Colonic mucosa (tissue), 4 donors: ENCODE measurements at regions not wholly inside any gene's neighbourhood (a gene's known extent, or its start where the extent isn't known, plus 50 kb on each side); places are given as distances from the start of the nearest gene placed in this dataset.

Source experiments
- DNase-seq: peaks from one replicate; pipeline ENCODE4 v3.0.0-alpha.2; 2020
- H3K27ac ChIP-seq: fragments of 200-600 bp; one replicate; pipeline ENCODE4 v1.8.0; 2021
- H3K27me3 ChIP-seq: fragments of 200-600 bp; one replicate; pipeline ENCODE4 v1.8.0; 2021
- H3K36me3 ChIP-seq: fragments of 200-600 bp; one replicate; pipeline ENCODE4 v1.8.0; 2021
- H3K4me1 ChIP-seq: fragments of 200-600 bp; one replicate; pipeline ENCODE4 v1.8.0; 2021; ENCODE audit warnings: mild to moderate bottlenecking
- H3K4me3 ChIP-seq: fragments of 200-600 bp; one replicate; pipeline ENCODE4 v1.8.0; 2021
- H3K9ac ChIP-seq, 2 donors: one replicate each; pipeline ENCODE4 v1.7.0; 2013; ENCODE audit warnings: control low read depth in 2 of 2, low read depth in 2 of 2, low read length in 2 of 2
- H3K9me3 ChIP-seq: fragments of 200-600 bp; one replicate; pipeline ENCODE4 v1.8.0; 2021
- intact Hi-C: fragments of 100-400 bp; cut with DNase I; formaldehyde crosslinking; loops from one replicate; pipeline ENCODE4 v1.14.1; 2022
- TF ChIP-seq, protein P1 (sequence below): fragments of 200-600 bp; IDR thresholded peaks from one replicate; pipeline ENCODE4 v1.8.0; 2022; ENCODE audit warnings: antibody characterized with exemption, mild to moderate bottlenecking
- donor health status: healthy.
- donor health status: DM: no; HTN: no; CAD: no.
- donor health status: DM: no; HTN: no; CAD: no.

DNA sequence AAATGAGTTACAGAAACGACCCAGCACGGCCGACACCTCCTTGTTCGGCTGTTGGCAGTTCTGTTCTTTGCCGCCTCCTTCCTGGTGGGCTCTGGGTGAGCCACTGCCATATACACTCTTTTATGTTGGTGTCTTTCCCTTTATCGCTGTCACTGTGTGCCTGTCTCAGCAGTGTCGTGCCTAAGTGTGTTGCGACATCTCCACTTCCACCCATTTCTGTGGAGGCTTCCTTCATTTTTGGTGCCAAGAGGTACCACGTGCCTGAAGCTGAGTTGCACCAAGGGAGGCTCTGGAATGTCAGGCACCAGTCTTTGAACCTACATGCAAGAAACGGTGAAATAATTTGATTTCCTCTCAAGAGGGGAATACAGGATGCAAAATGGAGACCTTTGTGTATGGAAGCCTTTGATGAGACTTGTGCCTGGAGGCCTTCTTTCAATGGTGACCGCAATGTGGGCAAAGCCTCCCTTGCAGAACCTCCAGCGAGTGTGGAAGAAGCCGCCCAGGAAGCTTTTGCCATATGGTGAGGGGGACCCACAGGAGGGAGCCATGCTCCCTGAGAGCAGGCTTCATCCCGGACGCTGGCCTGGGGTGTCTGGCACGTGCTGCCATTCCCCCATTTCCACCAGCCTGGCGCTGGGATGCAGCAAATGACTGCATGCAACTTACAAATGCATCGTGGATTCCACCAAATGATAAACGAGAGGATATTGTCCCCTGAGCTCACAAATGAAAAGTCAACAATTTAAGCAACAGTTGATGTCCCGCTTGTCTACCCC, 136.2 kb downstream of the TEX29 start:
- Histone ChIP-seq H3K4me1 (no peaks in the 10 kb centered on the region), H3K36me3 (no peaks in the 10 kb centered on the region), H3K4me3 (no peak overlapping the region), H3K27me3 (no peaks in the 10 kb centered on the region), H3K9ac (no peak overlapping the region), H3K27ac (no peak overlapping the region), H3K9me3 (no peaks in the 10 kb centered on the region)
- intact Hi-C loops, result no loop called here
- no peak for DNase-seq
- TF ChIP-seq, protein P1, sequence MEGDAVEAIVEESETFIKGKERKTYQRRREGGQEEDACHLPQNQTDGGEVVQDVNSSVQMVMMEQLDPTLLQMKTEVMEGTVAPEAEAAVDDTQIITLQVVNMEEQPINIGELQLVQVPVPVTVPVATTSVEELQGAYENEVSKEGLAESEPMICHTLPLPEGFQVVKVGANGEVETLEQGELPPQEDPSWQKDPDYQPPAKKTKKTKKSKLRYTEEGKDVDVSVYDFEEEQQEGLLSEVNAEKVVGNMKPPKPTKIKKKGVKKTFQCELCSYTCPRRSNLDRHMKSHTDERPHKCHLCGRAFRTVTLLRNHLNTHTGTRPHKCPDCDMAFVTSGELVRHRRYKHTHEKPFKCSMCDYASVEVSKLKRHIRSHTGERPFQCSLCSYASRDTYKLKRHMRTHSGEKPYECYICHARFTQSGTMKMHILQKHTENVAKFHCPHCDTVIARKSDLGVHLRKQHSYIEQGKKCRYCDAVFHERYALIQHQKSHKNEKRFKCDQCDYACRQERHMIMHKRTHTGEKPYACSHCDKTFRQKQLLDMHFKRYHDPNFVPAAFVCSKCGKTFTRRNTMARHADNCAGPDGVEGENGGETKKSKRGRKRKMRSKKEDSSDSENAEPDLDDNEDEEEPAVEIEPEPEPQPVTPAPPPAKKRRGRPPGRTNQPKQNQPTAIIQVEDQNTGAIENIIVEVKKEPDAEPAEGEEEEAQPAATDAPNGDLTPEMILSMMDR, result no peak

DNA sequence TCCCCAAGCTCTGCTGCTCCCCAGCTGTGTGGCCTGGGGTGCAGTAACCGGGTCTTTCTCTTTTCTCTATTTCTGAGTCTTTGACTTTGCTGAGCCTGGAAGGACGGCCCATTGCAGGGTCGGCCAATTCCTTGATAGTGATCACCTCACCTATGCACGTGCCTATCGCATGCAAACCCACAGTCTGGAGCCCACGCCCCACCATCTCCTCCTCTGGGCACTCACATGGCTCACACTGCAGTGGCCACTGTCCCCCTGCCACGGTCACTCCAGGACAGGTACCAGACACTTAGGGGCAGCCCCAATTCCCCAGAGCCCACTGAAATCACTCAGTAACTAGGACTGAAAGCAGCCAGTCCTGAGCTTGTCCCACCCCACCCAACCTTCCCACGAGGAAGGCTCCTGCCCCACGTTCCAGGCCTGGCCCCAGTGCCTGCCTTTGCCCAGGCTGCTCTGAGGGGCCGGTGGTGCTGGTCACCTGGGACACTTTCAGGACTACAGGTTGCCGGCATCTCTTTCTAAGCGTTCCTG, 137.6 kb downstream of the TEX29 start:
- Histone ChIP-seq H3K9me3 (no peaks in the 10 kb centered on the region), H3K4me1 (no peaks in the 10 kb centered on the region), H3K9ac (no peak overlapping the region), H3K4me3 (no peak overlapping the region), H3K27ac (no peak overlapping the region), H3K27me3 (no peaks in the 10 kb centered on the region), H3K36me3 (no peaks in the 10 kb centered on the region)
- TF ChIP-seq, protein P1, result no peak
- intact Hi-C loops, result no loop called here
- DNase-seq, result no peak

- H3K27ac ChIP-seq, result no peak overlapping the region
- H3K9ac ChIP-seq, result no peak overlapping the region
- no peaks in the 10 kb centered on the region for H3K36me3 ChIP-seq
- intact Hi-C loops, result no loop called here
- H3K27me3 ChIP-seq, result no peaks in the 10 kb centered on the region
- TF ChIP-seq, protein P1, result no peak
- no peaks in the 10 kb centered on the region for H3K9me3 ChIP-seq
- H3K4me1 ChIP-seq, result no peaks in the 10 kb centered on the region
- H3K4me3 ChIP-seq, result no peak overlapping the region
- no peak for DNase-seq
These were observed 138.3 kb downstream of the TEX29 start for GRCh38 chr13:111458739-111459138.

DNA sequence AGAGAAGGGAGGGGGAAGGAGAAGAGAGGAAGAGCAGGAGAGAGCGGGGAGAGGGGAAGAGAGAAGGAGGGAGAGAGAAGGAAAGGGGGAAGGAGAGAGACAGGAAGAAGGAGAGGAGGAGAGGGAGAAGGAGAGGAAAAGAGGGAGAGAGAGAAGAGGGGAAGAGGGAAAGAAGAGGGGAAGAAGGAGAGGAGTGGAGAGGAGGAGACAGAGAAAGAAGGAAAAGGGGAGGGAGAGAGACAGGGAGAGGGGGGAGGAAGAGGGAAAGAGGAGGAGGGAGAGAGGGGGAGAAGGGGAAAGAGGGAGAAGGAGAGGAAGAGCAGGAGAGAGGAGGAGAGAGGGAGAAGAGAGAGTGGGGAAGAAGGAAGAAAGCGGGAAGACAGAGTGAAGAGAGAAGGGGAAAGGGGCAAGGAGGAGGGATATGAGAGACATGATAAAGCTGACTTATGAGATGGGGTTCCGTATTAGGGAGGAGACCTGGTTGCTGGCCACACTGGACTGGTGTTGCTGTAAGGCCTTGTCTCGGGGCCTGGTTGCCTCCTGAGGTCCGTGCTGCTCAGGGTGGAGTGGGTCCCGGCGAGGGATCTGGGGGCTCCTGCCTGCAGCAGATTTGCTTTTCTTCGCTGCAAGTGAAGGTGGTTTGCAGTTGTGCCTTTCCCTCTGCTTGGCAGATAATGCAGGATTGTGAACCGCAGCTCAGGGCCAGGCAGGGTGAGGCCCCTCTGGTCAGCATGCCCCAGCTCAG, 139.5 kb downstream of the TEX29 start:
- no peaks in the 10 kb centered on the region for H3K36me3 ChIP-seq
- H3K27ac ChIP-seq, result no peak overlapping the region
- no peak overlapping the region for H3K4me3 ChIP-seq
- no peaks in the 10 kb centered on the region for H3K4me1 ChIP-seq
- no peaks in the 10 kb centered on the region for H3K27me3 ChIP-seq
- no peak overlapping the region for H3K9ac ChIP-seq
- no peaks in the 10 kb centered on the region for H3K9me3 ChIP-seq
- TF ChIP-seq, protein P1, result no peak
- intact Hi-C loops, result no loop called here
- DNase-seq, result no peak

- DNase-seq, result no peak
- Histone ChIP-seq H3K4me1 (no peaks in the 10 kb centered on the region), H3K9ac (no peak overlapping the region), H3K27ac (no peak overlapping the region), H3K36me3 (no peaks in the 10 kb centered on the region), H3K27me3 (no peaks in the 10 kb centered on the region), H3K9me3 (no peaks in the 10 kb centered on the region), H3K4me3 (no peak overlapping the region)
- intact Hi-C loops, result no loop called here
- TF ChIP-seq, protein P1, result no peak
These were observed 140.4 kb downstream of the TEX29 start for GRCh38 chr13:111460548-111461444.
